ENCODE measurements at regions not wholly inside any gene's neighbourhood (a gene's known extent, or its start where the extent isn't known, plus 50 kb on each side); places are given as distances from the start of the nearest gene placed in this dataset.
A peak's percentile ranks its signal among the peaks of the same experiment; 100 is the strongest.

GRCh38 chr18:22344908-22345670 is 72.6 kb downstream of the CTAGE1 start:
- H3K4me1 ChIP-seq, result peaks cover 0 to 35% (median 13%) of the 10 kb centered on the region in 3 donors

GRCh38 chr18:22344445-22344844 is 73.3 kb downstream of the CTAGE1 start:
- DNase-seq, result no peak
- no peak overlapping the region for H3K27ac ChIP-seq
- peaks cover 0 to 36% (median 0%) of the 10 kb centered on the region in 4 donors for H3K27me3 ChIP-seq
- no peaks in the 10 kb centered on the region for H3K36me3 ChIP-seq
- TF ChIP-seq CTCF (IDR thresholded peaks at IDR 0.05) (no peak), POLR2A (IDR thresholded peaks at IDR 0.05) (no peak)
- H3K4me1 ChIP-seq, result peaks cover 0 to 33% (median 13%) of the 10 kb centered on the region in 3 donors
- WGBS, 2 donors, result 54 to 71% methylated on average over 1 of the region's 1 CpG
- H3K9me3 ChIP-seq, result no peaks in the 10 kb centered on the region
- intact Hi-C loops (cut with DNase I), result no loop called here
- H3K4me3 ChIP-seq, result no peak overlapping the region

More at GRCh38 chr18:22344908-22345670, 72.6 kb downstream of the CTAGE1 start:
- intact Hi-C loops (cut with DNase I), result no loop called here
- H3K36me3 ChIP-seq, result no peaks in the 10 kb centered on the region
- H3K27ac ChIP-seq, result no peak overlapping the region
- H3K4me3 ChIP-seq, result no peak overlapping the region
- DNase-seq, result no peak
- WGBS, 2 donors, result 66 to 73% methylated on average over 3 of the region's 3 CpGs
- H3K27me3 ChIP-seq, result peaks cover 0 to 42% (median 0%) of the 10 kb centered on the region in 4 donors
- H3K9me3 ChIP-seq, result no peaks in the 10 kb centered on the region
- TF ChIP-seq CTCF (IDR thresholded peaks at IDR 0.05), result no peak
- no peak for TF ChIP-seq POLR2A (IDR thresholded peaks at IDR 0.05)

- no peak for DNase-seq
- no peak overlapping the region for H3K4me3 ChIP-seq
These were observed 74.1 kb downstream of the CTAGE1 start for GRCh38 chr18:22343613-22344012.

GRCh38 chr18:22342625-22343024 is 75.1 kb downstream of the CTAGE1 start:
- TF ChIP-seq CTCF (IDR thresholded peaks at IDR 0.05) (no peak), POLR2A (IDR thresholded peaks at IDR 0.05) (no peak)
- 45 to 52% methylated on average over 4 of the region's 4 CpGs for WGBS, 2 donors
- Histone ChIP-seq H3K36me3 (no peaks in the 10 kb centered on the region), H3K4me3 (no peak overlapping the region), H3K27me3 (peaks cover 0 to 25% (median 0%) of the 10 kb centered on the region in 4 donors), H3K27ac (peak overlapping the region in 1 of 4 donors; percentile 11), H3K9me3 (no peaks in the 10 kb centered on the region), H3K4me1 (peaks cover 0 to 18% (median 7%) of the 10 kb centered on the region in 3 donors)
- intact Hi-C loops (cut with DNase I), result no loop called here
- no peak for DNase-seq

More at GRCh38 chr18:22343613-22344012, 74.1 kb downstream of the CTAGE1 start:
- WGBS, 2 donors, result 81 to 83% methylated on average over 5 of the region's 5 CpGs
- no peak overlapping the region for H3K27ac ChIP-seq
- intact Hi-C loops (cut with DNase I), result no loop called here
- H3K4me1 ChIP-seq, result peaks cover 0 to 24% (median 7%) of the 10 kb centered on the region in 3 donors
- H3K27me3 ChIP-seq, result peaks cover 0 to 29% (median 0%) of the 10 kb centered on the region in 4 donors
- TF ChIP-seq CTCF (IDR thresholded peaks at IDR 0.05) (no peak), POLR2A (IDR thresholded peaks at IDR 0.05) (no peak)
- no peaks in the 10 kb centered on the region for H3K9me3 ChIP-seq
- no peaks in the 10 kb centered on the region for H3K36me3 ChIP-seq

- 65 to 94% methylated on average over 2 to 3 of the region's 3 CpGs for WGBS, 2 donors
- Histone ChIP-seq H3K36me3 (no peaks in the 10 kb centered on the region), H3K4me3 (no peak overlapping the region), H3K9me3 (no peaks in the 10 kb centered on the region), H3K4me1 (peaks cover 0 to 12% (median 0%) of the 10 kb centered on the region in 3 donors), H3K27me3 (peaks cover 0 to 12% (median 0%) of the 10 kb centered on the region in 4 donors), H3K27ac (no peak overlapping the region)
- no peak for TF ChIP-seq CTCF (IDR thresholded peaks at IDR 0.05)
- no peak for TF ChIP-seq POLR2A (IDR thresholded peaks at IDR 0.05)
- DNase-seq, result no peak
- intact Hi-C loops (cut with DNase I), result no loop called here
These were observed 77.4 kb downstream of the CTAGE1 start for GRCh38 chr18:22340331-22340730.

Data from esophagus squamous epithelium (tissue), 5 donors.